ENCODE measurements at regions not wholly inside any gene's neighbourhood (a gene's known extent, or its start where the extent isn't known, plus 50 kb on each side); places are given as distances from the start of the nearest gene placed in this dataset.

- no peak for TF ChIP-seq POLR2AphosphoS5 (IDR thresholded peaks at IDR 0.05; ENCODE audit: low read depth, low read length)
- no peak for TF ChIP-seq SIN3A (IDR thresholded peaks at IDR 0.05; ENCODE audit: borderline replicate concordance, insufficient read depth, low read length)
- no peak for TF ChIP-seq FOXP2 (optimal IDR thresholded peaks at IDR 0.05; ENCODE audit: borderline replicate concordance, extremely low read depth, extremely low read length, insufficient read depth)
- no peak for TF ChIP-seq REST (IDR thresholded peaks at IDR 0.05; ENCODE audit: insufficient read depth in 1 of 2, low read depth in 2 of 2, low read length in 2 of 2)
- no peak for TF ChIP-seq TAF1 (IDR thresholded peaks at IDR 0.05; ENCODE audit: borderline replicate concordance, insufficient read depth, low read length)
Observed at GRCh38 chr1:195964516-195964915, 643.7 kb downstream of the KCNT2 start.

- TF ChIP-seq SIN3A (IDR thresholded peaks at IDR 0.05; ENCODE audit: borderline replicate concordance, insufficient read depth, low read length): no peak
- no peak for TF ChIP-seq TAF1 (IDR thresholded peaks at IDR 0.05; ENCODE audit: borderline replicate concordance, insufficient read depth, low read length)
- no peak for TF ChIP-seq FOXP2 (optimal IDR thresholded peaks at IDR 0.05; ENCODE audit: borderline replicate concordance, extremely low read depth, extremely low read length, insufficient read depth)
- no peak for TF ChIP-seq POLR2AphosphoS5 (IDR thresholded peaks at IDR 0.05; ENCODE audit: low read depth, low read length)
- TF ChIP-seq REST (IDR thresholded peaks at IDR 0.05; ENCODE audit: insufficient read depth in 1 of 2, low read depth in 2 of 2, low read length in 2 of 2): no peak
Observed at GRCh38 chr1:195962051-195962450, 646.2 kb downstream of the KCNT2 start.

GRCh38 chr1:195960580-195960979, 647.7 kb downstream of the KCNT2 start:
- TF ChIP-seq SIN3A (IDR thresholded peaks at IDR 0.05; ENCODE audit: borderline replicate concordance, insufficient read depth, low read length) (no peak), POLR2AphosphoS5 (IDR thresholded peaks at IDR 0.05; ENCODE audit: low read depth, low read length) (no peak), TAF1 (IDR thresholded peaks at IDR 0.05; ENCODE audit: borderline replicate concordance, insufficient read depth, low read length) (no peak), FOXP2 (optimal IDR thresholded peaks at IDR 0.05; ENCODE audit: borderline replicate concordance, extremely low read depth, extremely low read length, insufficient read depth) (no peak), REST (IDR thresholded peaks at IDR 0.05; ENCODE audit: insufficient read depth in 1 of 2, low read depth in 2 of 2, low read length in 2 of 2) (no peak)

GRCh38 chr1:195958131-195958530, 650.1 kb downstream of the KCNT2 start:
- TF ChIP-seq REST (IDR thresholded peaks at IDR 0.05; ENCODE audit: insufficient read depth in 1 of 2, low read depth in 2 of 2, low read length in 2 of 2) (no peak), SIN3A (IDR thresholded peaks at IDR 0.05; ENCODE audit: borderline replicate concordance, insufficient read depth, low read length) (no peak), POLR2AphosphoS5 (IDR thresholded peaks at IDR 0.05; ENCODE audit: low read depth, low read length) (no peak), TAF1 (IDR thresholded peaks at IDR 0.05; ENCODE audit: borderline replicate concordance, insufficient read depth, low read length) (no peak), FOXP2 (optimal IDR thresholded peaks at IDR 0.05; ENCODE audit: borderline replicate concordance, extremely low read depth, extremely low read length, insufficient read depth) (no peak)

GRCh38 chr1:195956845-195957244, 651.4 kb downstream of the KCNT2 start:
- no peak for TF ChIP-seq REST (IDR thresholded peaks at IDR 0.05; ENCODE audit: insufficient read depth in 1 of 2, low read depth in 2 of 2, low read length in 2 of 2)
- TF ChIP-seq POLR2AphosphoS5 (IDR thresholded peaks at IDR 0.05; ENCODE audit: low read depth, low read length): no peak
- TF ChIP-seq FOXP2 (optimal IDR thresholded peaks at IDR 0.05; ENCODE audit: borderline replicate concordance, extremely low read depth, extremely low read length, insufficient read depth): no peak
